ENCODE measurements at regions not wholly inside any gene's neighbourhood (a gene's known extent, or its start where the extent isn't known, plus 50 kb on each side); places are given as distances from the start of the nearest gene placed in this dataset.

GRCh38 chrX:148333989-148334388 is 166.4 kb upstream of the AFF2 start:
- no peak overlapping the region for H3K4me3 ChIP-seq
- no peak overlapping the region for H3K27ac ChIP-seq
- ATAC-seq: no peak
- 0% methylated on average over 1 of the region's 1 CpG for whole genome bisulfite sequencing (ENCODE audit: missing lambda C conversion rate)
- TF ChIP-seq FOXS1 (CRISPR knock-in tag; IDR thresholded peaks at IDR 0.05) (no peak), SREBF2 (IDR thresholded peaks at IDR 0.05) (no peak), NR3C1 (IDR thresholded peaks at IDR 0.05) (no peak), TP53 (CRISPR knock-in tag; IDR thresholded peaks at IDR 0.05) (no peak), HES2 (IDR thresholded peaks at IDR 0.05) (no peak), ELK1 (IDR thresholded peaks at IDR 0.05; ENCODE audit: low read depth, low read length) (no peak), KDM1A (IDR thresholded peaks at IDR 0.05; ENCODE audit: low read depth) (no peak)
- ChIA-PET POLR2A (no interaction called here), CTCF (no interaction called here)
- H3K4me1 ChIP-seq: no peaks in the 10 kb centered on the region
- H3K9me3 ChIP-seq: no peaks in the 10 kb centered on the region
- H3K4me2 ChIP-seq: no peak overlapping the region
- FAIRE-seq: no peak
- no peak for DNase-seq (ENCODE audit: low read depth in 1 of 2, low spot score in 1 of 2)

- no peaks in the 10 kb centered on the region for H3K4me1 ChIP-seq
- FAIRE-seq: no peak
- CTCF ChIA-PET: no interaction called here
- H3K4me3 ChIP-seq: no peak overlapping the region
- POLR2A ChIA-PET: no interaction called here
- TF ChIP-seq TFCP2L1 (CRISPR knock-in tag; IDR thresholded peaks at IDR 0.05) (no peak), HOXA7 (CRISPR knock-in tag; IDR thresholded peaks at IDR 0.05) (no peak), TP53 (CRISPR knock-in tag; IDR thresholded peaks at IDR 0.05) (no peak), ESRRA (IDR thresholded peaks at IDR 0.05; ENCODE audit: borderline replicate concordance, low read length) (no peak), RCOR1 (IDR thresholded peaks at IDR 0.05; ENCODE audit: low read depth, low read length) (no peak), MYC (IDR thresholded peaks at IDR 0.05; ENCODE audit: borderline replicate concordance, low read length) (no peak), HOXB13 (CRISPR knock-in tag; IDR thresholded peaks at IDR 0.05; ENCODE audit: low read depth) (no peak), CBX8 (IDR thresholded peaks at IDR 0.05) (no peak), POLR2A (IDR thresholded peaks at IDR 0.05; ENCODE audit: low read length) (no peak), ATOH8 (CRISPR knock-in tag; IDR thresholded peaks at IDR 0.05; ENCODE audit: low read depth) (no peak), E2F6 (IDR thresholded peaks at IDR 0.05; ENCODE audit: borderline replicate concordance, low read depth) (no peak)
- 0% methylated on average over 4 of the region's 4 CpGs for WGBS (ENCODE audit: missing lambda C conversion rate)
- ATAC-seq: no peak
- no peaks in the 10 kb centered on the region for H3K9me3 ChIP-seq
- DNase-seq (ENCODE audit: low read depth in 1 of 2, low spot score in 1 of 2): no peak
- H3K4me2 ChIP-seq: no peak overlapping the region
- no peak overlapping the region for H3K27ac ChIP-seq
Measured at GRCh38 chrX:148337873-148338272, 162.5 kb upstream of the AFF2 start.

- no peak overlapping the region for H3K4me3 ChIP-seq
- WGBS (ENCODE audit: missing lambda C conversion rate): 0% methylated on average over 1 of the region's 1 CpG
- ATAC-seq (no peak), DNase-seq (ENCODE audit: low read depth in 1 of 2, low spot score in 1 of 2) (no peak), FAIRE-seq (no peak)
- H3K9me3 ChIP-seq: no peaks in the 10 kb centered on the region
- H3K27ac ChIP-seq: no peak overlapping the region
- TF ChIP-seq MAZ (IDR thresholded peaks at IDR 0.05; ENCODE audit: borderline replicate concordance, low read depth, low read length): no peak
- no peak for TF ChIP-seq PHF8 (IDR thresholded peaks at IDR 0.05; ENCODE audit: borderline replicate concordance, low read depth)
- TF ChIP-seq KDM5A (IDR thresholded peaks at IDR 0.05): no peak
- no peak for TF ChIP-seq REST (IDR thresholded peaks at IDR 0.05)
- no peak for TF ChIP-seq ATOH8 (CRISPR knock-in tag; IDR thresholded peaks at IDR 0.05; ENCODE audit: low read depth)
- TF ChIP-seq FOXS1 (CRISPR knock-in tag; IDR thresholded peaks at IDR 0.05): no peak
- no peak for TF ChIP-seq JUN (IDR thresholded peaks at IDR 0.05)
- TF ChIP-seq JUNB (IDR thresholded peaks at IDR 0.05): no peak
- no peak for TF ChIP-seq KDM1A (IDR thresholded peaks at IDR 0.05; ENCODE audit: low read depth)
- TF ChIP-seq HMGXB4 (CRISPR knock-in tag; IDR thresholded peaks at IDR 0.05; ENCODE audit: borderline replicate concordance): no peak
- no peak for TF ChIP-seq CHD2 (IDR thresholded peaks at IDR 0.05; ENCODE audit: low read length, partially characterized antibody)
- ChIA-PET CTCF (no interaction called here), POLR2A (no interaction called here)
- no peaks in the 10 kb centered on the region for H3K4me1 ChIP-seq
- no peak overlapping the region for H3K4me2 ChIP-seq
Measured at GRCh38 chrX:148354916-148355315, 145.5 kb upstream of the AFF2 start.
